AG10803 (cell line): ENCODE measurements at regions not wholly inside any gene's neighbourhood (a gene's known extent, or its start where the extent isn't known, plus 50 kb on each side); places are given as distances from the start of the nearest gene placed in this dataset.
A peak's percentile ranks its signal among the peaks of the same experiment; 100 is the strongest.

ENCODE experiments used
- DNase-seq: peaks from one replicate; pipeline ENCODE4 v3.0.0; 2010; ENCODE audit warnings: low read depth
- H3K4me3 ChIP-seq: 2 replicates; pipeline ENCODE4 v1.5.1; 2011; ENCODE audit warnings: mild to moderate bottlenecking, low read length, control low read depth
- TF ChIP-seq, protein P1 (sequence below): conservative IDR thresholded peaks from 2 replicates; pipeline ENCODE4 v1.5.1; 2011; ENCODE audit warnings: mild to moderate bottlenecking, low read length, control low read depth, inconsistent platforms

DNA sequence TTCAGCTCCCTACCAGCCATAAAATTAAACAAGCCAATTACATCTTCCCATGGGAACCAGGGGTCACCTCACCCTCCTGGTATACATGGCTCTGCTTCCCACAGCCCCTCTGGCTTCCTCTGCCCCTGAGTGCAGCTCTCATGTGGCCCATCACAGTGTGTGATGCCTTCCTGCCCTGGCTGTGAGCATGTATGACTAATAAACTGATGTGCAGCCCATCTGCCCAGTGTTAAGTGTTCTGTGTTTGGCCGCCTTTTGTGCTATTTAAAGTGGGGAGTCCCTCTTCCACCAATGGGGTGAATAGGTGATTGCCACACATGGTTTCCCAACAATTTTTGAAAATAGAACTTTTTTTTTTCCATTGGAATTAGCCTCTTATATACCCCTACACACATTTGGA, 87.7 kb upstream of the PIEZO2 start:
- TF ChIP-seq, protein P1, sequence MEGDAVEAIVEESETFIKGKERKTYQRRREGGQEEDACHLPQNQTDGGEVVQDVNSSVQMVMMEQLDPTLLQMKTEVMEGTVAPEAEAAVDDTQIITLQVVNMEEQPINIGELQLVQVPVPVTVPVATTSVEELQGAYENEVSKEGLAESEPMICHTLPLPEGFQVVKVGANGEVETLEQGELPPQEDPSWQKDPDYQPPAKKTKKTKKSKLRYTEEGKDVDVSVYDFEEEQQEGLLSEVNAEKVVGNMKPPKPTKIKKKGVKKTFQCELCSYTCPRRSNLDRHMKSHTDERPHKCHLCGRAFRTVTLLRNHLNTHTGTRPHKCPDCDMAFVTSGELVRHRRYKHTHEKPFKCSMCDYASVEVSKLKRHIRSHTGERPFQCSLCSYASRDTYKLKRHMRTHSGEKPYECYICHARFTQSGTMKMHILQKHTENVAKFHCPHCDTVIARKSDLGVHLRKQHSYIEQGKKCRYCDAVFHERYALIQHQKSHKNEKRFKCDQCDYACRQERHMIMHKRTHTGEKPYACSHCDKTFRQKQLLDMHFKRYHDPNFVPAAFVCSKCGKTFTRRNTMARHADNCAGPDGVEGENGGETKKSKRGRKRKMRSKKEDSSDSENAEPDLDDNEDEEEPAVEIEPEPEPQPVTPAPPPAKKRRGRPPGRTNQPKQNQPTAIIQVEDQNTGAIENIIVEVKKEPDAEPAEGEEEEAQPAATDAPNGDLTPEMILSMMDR = no peak
- DNase-seq = no peak
- H3K4me3 ChIP-seq = no peak overlapping the region

DNA sequence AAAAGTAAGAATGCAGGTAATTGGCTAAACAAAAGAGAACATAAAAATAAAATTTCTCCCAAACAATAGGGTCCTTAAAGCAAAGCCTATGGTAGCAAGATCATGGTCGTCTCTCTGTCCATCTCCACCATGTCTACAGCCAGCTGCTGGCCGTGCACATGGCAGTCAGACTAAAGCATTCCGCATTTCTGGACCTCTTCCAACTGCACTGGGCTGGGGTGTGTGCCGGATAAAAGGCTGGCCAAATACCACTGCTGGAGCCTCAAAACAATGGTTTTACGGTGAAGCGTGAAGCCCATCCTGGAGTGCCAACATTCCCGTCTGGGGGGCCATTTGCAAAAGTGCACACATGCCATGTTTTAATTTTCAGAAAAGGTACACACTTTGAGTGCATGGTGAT, 74.8 kb upstream of the PIEZO2 start:
- no peak for DNase-seq
- TF ChIP-seq, protein P1 = no peak
- H3K4me3 ChIP-seq = no peak overlapping the region

DNA sequence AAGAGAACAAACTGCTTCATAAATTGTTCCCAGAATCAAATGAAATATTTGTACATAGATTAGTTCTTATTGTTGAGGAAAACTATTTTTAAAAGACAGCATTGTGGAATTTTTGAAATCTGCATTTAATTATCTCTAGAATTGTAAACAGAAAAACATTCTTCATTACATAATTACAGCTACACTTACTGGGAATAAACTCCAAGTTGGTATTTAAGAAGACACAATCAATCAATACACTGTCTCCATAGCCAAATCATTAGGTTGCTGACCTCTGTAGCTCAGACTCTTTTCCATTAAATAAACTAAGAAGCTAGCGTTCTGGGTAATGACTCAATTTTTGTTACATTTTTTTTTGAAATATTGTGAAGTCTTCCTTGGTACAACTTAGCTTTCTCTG, 70.2 kb upstream of the PIEZO2 start:
- H3K4me3 ChIP-seq = no peak overlapping the region
- TF ChIP-seq, protein P1 = no peak
- peak; percentile 53 for DNase-seq

DNA sequence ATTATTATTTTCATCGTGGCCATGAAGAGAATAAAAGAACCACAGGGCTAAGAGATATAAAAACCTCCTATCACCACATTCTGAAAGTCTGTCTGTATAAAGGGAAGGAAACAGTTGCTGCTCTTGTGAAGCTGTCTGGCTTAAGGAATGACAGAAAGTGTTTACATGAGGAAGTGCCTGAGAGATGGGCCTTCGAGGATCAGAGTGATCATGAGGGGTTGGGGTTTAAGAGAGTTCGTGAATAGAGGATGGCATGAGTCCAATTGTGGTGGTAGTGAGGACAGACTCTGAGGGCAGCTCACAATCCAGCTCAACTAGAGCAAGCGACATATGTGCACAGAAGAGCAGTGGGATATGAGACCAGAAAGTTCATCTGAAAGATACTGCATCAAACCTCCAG, 65.8 kb upstream of the PIEZO2 start:
- no peak for DNase-seq
- TF ChIP-seq, protein P1 = no peak
- H3K4me3 ChIP-seq = no peak overlapping the region

DNA sequence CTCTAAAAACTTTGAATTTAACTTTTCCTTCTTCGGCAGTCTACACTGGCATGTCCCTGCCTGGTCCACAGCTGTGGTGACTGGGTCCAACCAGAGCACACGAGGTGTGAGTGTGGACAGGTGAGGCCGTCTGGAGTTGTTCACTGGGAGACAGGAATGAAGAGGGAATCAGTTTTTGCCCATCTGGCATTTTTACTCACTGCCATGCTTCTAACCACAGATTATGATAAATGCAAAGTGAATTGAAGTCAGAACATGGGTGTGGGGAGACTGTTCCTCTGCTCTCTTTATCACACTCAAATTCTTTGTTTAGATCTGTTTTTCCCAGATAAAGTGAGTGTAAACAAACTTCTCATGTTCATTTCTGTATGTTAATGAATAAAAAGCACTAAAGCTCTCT, 54.7 kb upstream of the PIEZO2 start:
- TF ChIP-seq, protein P1 = no peak
- no peak for DNase-seq
- H3K4me3 ChIP-seq = no peak overlapping the region

DNA sequence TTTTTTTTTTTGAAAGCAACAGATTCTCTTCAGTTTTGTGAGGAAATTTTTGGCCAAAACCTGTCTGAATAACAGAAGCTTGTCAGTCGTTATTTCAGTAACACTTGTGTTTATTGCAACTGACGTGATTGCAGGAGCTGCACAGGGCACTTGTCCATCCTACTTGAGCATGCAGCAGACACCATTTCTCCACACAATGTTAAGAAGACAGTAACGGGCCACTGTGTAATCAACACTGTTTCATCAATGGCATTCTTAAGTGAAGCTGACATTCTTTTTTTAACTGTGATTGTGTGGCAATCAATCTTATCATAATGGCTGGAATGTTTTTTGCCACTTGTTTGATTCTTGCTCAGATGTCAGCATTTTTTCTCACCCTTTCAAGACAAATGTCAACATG, 50.1 kb upstream of the PIEZO2 start:
- TF ChIP-seq, protein P1 = no peak
- H3K4me3 ChIP-seq = no peak overlapping the region
- DNase-seq = no peak
